SIG-M5 treated with dmso at 0.1 percent for 504 hours (cell line): ENCODE measurements at regions not wholly inside any gene's neighbourhood (a gene's known extent, or its start where the extent isn't known, plus 50 kb on each side); places are given as distances from the start of the nearest gene placed in this dataset.
"Not testable (repeated sequence)": the region's sequence is repeated elsewhere in the genome, so short reads cannot be mapped to it uniquely, and the experiment has no call there.

Experiments used
- DNase-seq: peaks from one replicate; lab custom pipeline; 2025; ENCODE audit not compliant: unreplicated experiment; lab: John Stamatoyannopoulos, UW

DNA sequence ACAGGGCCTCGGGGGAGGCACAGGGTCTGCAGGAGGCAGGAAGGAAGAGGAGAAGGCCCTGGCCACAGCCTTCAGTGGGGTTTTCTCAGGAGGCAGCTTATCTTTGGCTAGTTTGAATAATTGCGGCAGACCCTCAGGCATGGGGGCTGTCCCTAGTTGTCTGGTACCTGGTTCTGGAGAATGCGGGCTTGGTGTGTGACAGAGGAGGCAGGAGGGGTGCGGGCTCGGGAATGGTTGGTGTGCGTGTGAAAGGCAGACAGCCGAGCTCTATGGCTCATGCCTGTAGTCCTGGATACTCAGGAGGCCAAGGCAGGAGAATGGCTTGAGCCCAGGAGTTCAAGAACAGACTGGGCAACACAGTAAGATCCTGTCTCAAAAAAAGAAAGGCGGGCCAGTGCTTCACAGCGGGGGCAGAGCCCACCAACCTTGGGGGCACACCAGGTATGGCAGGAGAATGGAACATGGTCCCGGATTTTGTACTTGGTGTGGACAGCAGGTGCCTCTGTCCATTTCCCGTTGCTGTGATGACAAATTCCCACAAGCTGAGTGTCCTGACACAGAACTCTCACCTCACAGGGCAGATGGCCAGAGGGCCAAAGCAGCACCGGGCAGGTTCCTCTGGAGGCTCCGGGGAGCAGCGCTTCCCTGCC lies 640.6 kb downstream of the TBC1D22A start:
- no peak for DNase-seq

DNA sequence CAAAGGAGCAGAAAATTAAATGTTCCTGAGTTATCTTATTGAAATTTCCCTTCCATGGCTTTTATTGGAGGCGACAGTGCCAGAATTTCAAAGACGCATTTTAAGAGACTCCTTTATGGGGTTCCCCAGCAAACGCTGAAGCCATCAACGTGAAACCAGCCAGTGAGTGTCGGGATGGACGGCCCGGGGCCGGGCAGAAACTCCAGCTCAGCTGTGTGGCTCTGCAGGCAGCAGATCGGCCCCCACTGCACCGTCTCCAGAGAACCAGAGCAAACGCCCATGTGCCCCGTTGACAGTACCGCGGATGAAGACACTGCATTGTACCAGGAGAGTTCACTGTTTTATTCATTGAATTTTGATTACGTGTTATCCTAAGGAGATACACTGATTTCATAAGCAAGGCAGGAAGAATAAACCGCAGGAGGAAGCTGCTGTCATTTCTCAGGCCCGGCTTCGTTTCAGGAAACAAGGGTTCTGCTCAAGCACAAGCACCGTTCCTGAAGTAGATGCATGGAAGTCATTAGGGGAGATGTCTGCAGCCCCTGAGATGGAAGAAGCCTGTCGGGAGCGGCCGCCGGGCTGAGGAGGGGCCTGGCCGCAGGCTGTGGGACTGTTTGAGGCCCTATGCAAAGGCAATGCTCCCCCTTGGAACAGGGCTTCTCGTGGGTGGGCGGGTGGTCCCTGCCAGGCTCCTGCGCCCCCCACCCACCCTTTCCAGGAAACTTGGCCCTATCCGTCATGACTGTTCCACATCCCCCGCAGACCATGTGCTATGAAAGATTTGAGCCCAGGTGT lies 639.7 kb downstream of the TBC1D22A start:
- DNase-seq = no peak

DNA sequence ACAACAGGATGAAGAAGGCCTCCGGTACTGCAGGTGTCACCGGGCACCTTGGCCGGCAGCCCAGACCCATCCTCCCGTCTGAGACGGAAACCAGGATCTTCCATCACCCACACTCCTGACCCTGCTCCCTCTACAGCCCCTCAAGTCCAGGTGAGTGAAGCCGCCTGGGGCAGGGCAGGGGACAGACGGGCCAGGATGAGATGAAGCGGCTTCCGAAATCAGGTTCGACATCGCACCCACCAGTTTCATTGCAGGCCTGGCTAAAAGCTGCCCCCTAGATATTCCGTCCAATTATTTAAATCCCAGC lies 639.1 kb downstream of the TBC1D22A start:
- DNase-seq = no peak

DNA sequence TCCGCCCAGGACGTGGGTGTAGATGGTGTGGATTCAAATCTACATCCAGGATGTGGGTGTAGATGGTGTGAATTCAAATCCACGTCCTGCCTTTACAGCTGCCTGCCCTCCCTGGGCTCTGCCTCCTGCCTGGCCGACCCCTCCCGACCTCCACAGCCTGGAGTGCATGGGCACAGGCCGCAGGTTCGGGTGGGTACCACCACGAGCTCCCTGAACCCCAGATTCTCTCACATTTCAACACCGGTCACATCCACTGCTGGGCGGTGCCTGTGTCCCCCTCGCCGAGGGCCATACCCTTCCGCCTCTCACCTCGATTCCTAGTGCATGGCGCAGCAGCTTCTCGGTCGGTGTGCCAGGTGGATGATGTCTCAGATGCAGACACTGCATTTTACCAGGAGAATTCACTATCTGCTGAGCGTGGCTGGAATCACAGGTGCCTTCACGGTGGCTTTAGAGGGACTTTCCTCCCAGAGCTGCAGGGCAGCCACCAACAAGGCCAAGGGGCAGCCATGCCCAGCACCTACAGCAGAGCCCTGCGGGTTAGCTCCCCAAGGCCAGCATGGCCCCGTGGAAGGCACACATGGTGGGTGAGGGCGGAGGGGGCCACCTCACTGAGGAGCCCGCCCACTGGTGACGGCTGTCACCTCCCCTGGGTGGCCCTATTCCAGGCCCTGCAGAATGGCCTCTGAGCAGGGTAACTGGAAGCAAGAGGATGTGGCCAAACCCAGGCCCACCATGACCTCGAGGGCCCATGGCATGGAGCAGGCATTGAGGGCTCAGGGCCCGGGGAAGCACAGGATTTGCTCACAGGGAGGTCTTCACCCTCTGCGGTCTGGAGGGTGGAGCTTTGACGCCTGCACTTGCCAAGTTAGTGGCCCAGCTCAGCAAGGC lies 638.5 kb downstream of the TBC1D22A start:
- DNase-seq = no peak

DNA sequence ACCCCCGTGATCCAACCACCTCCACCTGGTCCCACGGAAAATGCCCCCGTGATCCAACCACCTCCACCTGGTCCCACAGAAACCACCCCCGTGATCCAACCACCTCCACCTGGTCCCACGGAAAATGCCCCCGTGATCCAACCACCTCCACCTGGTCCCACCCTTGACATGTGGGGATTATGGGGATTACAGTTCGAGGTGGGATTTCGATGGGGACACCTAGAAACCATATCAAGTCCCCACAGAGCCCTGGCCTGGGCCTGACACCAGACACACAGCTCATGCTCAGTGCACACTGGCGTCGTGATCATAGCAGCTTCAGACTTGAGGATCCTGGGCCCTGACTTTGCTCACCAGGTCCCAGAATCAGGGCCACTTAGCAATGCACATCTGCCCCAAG lies 637.7 kb downstream of the TBC1D22A start:
- not testable (repeated sequence) for DNase-seq

DNA sequence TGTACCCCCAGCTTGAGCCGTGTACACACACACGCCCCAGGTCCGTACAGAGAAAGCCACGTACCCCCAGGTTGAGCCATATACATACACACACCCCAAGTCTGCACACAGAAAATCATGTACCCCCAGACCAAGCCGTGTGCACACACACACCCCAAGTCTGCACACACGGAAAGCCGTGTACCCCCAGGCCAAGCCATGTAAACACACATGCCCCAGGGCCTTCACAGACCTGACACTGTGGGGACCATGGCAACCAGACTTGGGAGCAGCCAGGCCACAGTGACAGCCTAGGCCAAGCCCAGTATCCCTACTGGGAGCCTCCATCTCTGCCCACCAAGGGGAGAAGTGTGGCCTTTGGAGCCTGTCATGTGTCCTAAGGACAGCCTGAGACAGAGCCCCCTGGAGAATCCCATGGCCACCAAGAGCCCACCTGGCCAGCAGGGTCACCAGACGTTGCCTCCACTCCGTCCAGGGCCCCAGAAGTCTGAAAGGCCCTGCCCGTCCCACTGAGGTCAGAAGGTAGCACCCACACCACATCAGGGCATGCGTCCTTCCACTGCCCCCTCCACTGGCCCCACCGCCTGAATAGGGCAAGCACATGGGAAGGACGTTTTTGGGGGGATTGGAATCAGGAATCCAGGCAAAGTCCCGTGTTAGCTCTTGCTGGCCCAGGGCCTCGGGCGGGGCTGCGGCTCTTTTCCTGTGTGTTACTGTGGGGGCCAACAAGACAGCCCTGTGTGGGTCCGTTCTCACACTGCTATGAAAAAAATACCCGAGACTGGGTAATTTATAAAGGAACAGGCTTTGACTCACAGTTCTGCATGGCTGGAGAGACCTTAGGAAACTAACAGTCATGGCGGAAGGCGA lies 636.7 kb downstream of the TBC1D22A start:
- DNase-seq = no peak

DNA sequence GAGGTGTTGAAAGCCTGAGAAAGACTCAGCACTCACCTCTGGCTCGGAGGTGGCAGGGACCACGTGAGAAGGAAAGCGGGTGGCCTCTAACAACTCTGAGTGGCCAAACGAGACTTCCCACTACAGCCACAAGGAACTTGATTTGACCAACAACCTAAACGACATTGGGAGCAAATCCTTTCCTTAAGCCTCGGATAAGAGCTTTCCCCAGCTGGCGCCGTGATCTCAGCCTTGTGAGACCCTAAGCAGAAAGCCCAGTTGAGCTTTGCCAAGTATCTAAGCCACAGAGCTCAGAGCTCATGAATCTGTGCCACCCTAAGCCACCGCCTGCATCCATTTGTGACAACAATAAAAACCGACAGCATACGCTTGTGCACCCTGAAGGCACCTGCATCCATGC lies 636.0 kb downstream of the TBC1D22A start:
- no peak for DNase-seq

DNA sequence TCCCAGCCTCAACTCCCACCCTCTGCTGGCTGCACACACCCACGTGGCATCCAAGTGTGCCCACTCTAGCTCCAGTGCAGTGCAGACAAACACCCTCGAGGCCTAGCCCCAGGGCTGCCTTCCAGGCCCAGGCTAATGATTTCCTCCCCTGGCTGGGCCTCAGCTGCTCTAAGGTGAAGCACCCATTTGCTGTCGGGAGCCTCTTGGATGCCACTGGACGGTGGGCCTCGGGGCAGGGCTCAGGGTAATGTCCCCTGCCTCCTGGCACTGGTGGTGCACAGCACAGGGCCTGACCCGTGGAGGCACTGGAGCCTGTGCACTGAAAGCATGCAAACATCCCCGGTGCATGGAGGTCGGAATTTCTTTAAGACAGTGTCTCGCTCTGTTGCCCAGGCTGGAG lies 635.2 kb downstream of the TBC1D22A start:
- DNase-seq = no peak

DNA sequence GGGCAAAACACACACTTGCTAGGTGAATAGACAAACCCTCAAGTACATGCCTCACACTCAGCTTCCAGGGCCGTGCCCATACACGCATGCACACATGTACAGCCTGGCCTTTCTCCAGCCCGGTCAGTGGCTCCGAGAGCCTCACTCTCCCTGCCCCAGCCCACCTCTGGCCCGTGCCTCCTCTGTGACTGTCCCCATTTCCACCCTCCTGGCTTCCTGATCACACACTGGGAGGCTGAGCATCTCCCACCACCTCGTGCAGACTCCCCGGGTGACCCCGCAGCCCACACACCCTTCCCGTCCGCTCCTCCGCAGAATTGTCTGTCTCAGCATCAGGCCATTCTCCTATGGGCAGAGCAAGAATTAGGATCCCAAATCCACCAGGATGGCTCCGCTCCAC lies 634.1 kb downstream of the TBC1D22A start:
- no peak for DNase-seq

DNA sequence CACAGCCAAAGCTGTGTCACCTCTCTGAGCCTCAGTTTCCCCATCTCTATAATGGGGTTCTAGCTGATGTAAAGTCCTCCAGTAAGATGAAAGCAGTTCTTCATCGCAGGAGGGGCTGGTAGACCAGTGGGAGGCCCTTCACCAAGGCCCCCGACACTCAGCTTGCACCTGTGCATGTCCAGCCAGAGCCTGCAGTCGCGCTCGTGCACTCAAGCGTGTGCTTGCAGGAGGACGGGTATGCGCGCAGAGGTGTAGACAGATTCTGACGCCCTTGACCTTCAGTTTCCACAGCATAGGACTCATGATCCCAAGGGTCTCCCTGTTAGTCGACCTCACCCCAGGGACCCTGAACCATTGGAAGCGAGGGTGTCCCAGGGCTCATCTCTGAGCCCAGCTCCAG lies 633.7 kb downstream of the TBC1D22A start:
- DNase-seq = no peak

DNA sequence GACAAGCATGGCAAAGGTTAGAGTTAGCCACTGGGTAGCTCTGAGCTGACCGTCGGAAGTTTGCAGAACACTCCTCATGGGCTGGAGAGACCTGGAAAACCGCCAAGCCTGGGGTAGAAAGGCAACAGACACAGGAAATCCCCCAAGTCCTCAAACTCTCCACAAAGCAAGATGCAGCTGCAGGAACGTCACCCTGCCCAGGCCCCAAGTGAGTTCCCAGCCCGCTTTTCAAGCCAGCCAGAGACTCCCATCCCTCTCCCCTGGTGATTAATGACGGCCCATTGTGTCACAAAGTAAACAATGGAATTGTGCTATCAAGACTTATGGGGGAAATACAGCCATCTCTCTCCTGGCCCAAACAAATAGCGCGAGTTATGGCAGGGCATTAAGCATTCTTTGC lies 633.0 kb downstream of the TBC1D22A start:
- DNase-seq = no peak

DNA sequence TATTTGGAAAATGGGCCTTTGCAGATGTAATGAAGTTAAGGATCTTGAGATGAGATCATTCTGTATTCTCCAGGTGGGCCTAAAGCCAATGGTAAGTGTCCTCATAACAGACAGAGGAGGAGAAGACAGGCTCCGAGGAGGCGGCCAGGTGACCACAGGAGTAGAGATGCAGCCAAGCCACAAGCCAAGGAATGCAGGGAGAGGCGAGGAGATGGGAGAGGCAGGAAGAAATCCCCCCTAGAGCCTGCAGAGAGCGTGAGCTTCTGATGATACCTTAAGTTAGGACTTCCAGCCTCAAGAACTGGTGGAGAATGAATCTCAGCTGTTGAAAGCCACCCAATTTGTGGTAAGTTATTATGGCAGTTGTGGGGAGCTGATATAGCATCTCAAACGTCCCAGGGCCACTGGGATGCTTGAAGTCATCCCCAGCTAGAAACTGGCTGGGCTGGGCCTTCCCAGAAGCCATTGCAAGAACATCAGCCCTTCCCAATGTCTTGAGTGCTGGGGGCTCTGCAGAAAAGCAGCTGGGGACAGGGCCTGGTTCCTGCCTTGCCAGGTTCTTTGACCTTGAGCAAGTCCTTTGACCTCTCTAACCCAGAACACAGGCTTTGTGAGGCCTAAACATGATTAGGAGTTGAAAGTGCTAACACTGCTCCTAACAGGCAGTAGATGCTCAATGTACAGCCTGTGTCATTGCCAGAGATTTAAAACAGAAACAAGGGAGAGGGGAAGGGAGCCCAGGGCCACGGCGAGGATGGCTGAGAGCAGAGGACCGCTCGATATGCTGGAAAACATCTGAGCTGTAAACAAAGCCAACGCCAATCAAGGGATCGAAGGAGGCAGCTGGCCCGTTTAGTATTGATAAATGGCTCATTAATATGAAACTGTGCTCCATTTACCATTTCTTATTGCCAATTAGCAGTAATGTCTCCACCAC lies 632.3 kb downstream of the TBC1D22A start:
- no peak for DNase-seq

DNA sequence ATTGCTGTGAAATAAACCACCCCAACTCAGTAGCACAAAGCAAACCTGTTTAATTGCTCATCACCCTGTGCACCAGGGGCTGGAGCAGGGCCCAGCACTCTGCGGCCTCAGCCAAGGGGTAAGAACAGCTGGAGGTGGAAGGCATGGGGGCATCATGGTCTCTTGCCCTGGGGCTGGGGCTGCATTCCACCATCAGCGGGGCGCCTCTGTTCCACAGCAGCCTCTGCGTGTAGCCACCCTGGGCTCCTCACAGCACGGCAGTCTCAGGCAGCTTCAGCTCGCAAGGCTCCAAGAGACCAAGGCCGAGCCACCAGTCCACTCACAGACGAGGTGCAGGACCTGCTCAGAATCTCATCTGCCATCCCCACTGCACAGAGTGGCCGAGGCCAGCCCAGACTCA lies 630.7 kb downstream of the TBC1D22A start:
- no peak for DNase-seq

DNA sequence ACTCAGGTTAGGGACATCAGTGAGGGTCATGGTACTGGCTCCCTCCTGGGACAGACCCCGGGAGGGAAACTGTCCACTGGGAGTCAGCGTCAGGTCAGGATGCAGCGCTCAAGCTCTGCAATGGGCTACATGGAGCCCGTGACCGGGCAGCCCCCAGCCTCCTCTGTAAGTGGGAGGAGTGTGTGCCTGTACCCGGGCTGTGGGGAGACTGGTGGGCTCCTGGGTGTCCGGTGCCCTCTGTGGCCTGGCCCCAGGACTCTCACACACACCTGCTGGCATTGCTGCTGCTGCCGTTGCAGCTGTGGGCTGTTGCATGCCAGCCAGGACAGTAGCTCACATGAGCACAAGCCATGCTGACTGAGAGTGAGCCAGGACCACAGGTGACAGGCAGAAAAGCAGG lies 630.3 kb downstream of the TBC1D22A start:
- no peak for DNase-seq

DNA sequence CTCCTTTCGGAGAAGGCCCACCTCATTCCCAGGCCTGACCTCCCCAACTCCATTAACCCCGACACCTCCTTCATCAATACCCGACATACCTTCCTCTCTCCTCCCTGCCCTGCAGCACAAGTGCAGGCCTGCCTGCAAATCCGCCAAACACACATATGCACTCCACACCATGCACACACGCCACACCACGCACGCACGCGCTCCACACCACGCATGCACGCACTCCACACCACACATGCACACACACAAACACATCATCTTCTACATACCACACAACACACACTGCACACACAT lies 629.6 kb downstream of the TBC1D22A start:
- no peak for DNase-seq

DNA sequence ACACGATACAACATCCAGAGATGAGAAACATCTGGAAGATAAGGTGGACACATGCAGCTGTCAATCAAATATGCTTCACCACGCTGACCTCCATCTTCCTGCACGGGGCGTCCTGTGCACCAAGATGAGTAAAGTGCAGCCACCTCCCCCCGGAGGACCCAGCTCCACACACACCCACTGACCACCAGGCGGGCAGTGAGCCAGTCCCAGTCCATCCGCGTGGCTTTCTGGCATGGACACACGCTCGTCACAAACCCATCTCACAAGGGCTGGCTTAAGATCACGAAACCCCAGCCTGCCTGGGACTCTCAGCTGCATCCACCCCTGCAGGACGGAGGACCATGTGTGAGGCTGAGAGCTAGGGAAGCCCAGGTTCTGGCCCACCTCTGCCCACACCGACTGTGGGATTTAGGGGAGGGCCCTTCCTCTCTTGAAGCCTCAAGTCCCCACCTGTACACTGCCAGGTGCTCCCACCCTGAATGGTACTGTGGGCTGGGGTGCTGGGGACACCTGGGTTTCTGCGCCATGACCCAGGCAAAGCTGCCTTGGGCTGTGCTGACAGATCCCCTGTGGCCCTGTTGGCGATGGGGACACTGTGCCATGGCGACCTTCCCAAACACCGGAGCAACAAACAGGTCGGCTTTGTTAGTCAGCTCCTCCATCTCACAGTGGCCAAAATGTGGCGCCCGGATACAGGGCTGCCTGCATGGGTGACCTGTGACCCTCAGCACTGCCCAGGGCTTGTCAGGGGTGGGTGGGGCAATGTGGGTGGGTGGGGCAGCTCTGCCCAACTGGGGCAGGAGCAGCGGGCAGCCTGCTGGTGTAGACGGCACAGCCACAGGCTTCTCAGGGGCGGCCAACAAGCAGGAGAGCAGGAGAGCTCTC lies 629.0 kb downstream of the TBC1D22A start:
- DNase-seq = no peak

DNA sequence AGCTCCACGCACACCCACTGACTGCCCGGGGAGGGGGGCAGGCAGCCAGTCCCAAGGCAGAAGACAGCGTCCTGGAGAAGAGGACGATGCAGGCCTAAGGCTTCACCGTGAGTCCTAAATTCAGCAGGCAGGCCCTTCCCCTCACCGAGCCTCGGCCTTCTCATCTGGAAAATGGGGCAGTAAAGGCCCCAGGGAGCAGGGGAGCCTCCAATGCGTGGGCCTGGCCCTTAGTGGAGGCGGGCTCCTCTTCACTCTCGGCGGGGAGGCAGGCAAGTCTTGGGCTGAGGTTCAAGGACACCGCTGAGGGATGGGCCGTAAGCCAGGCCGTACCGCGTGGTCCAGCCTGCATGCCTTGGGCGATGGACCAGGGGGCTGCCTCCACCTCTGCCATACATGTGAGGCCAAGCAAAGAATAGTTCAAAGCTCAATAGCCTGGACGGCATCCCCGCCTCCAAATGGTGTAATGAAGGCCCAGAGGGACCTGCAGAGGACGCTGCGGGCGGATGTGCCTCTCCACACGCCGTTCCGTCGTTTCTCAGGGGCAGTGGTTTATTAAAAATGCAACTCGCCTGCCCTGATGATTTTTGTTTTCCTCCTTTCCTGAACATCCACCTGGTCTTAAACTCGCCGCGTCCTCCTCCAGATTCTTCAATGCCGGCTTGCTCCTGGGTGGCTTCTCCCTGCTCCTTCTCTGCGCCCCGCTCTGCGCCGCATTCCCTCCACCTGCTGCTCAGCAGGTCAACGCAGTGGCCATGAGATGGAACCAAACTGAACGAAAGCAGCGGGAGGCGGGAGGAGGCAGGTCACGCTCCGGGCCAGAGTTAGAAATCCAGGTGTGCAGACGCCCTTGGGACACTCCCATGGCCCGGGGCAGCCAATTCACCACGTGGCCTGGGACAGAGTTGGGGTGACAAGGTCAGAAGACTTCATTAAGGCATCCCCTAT lies 627.8 kb downstream of the TBC1D22A start:
- DNase-seq = no peak

DNA sequence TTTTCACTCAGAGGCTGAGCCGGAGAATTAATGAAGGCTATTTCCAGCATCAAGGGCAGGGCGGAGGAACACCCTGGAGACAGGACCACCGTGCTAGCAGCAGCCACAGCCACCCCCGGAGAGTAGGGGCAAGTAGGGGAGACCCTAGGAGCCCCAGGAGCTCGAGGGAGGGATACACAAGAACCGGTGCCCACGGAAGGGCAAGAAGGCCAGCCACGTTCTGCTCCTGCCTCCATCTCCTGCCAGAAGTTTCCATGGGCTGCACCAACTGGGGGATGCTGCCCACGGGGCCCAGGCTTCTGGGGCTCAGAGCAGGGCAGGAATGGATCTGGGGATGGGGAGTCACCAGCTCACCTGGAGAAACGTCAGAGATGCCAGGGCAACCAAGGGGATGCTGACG lies 626.8 kb downstream of the TBC1D22A start:
- DNase-seq = no peak
